Loucy (cell line): ENCODE measurements at regions not wholly inside any gene's neighbourhood (a gene's known extent, or its start where the extent isn't known, plus 50 kb on each side); places are given as distances from the start of the nearest gene placed in this dataset.

ENCODE experiments used
- CTCF ChIP-seq: fragments of 200-600 bp; sonication (generic); conservative IDR thresholded peaks from 2 replicates; pipeline ENCODE4 v1.5.1; 2014; ENCODE audit warnings: mild to moderate bottlenecking, antibody characterized with exemption, low read length
- EZH2phosphoT487 ChIP-seq: fragments of 200-600 bp; IDR thresholded peaks from 2 replicates; pipeline ENCODE4 v1.6.1; 2018; ENCODE audit warnings: antibody characterized with exemption, mild to moderate bottlenecking, moderate library complexity, borderline replicate concordance

- no peak for TF ChIP-seq CTCF
- no peak for TF ChIP-seq EZH2phosphoT487
These were observed 187.5 kb upstream of the DIO3 start for GRCh38 chr14:101373690-101374295.
